CD1c-positive myeloid dendritic cell (primary cell): ENCODE measurements at regions not wholly inside any gene's neighbourhood (a gene's known extent, or its start where the extent isn't known, plus 50 kb on each side); places are given as distances from the start of the nearest gene placed in this dataset.
"Not testable (repeated sequence)": the region's sequence is repeated elsewhere in the genome, so short reads cannot be mapped to it uniquely, and the experiment has no call there.

Experiments
- DNase-seq: peaks from one replicate; pipeline ENCODE4 v3.0.0-alpha.2; 2016; ENCODE audit errors: extremely low spot score

GRCh38 chr16:88148078-88148477 is 196.8 kb downstream of the BANP start:
- DNase-seq = not testable (repeated sequence)

- DNase-seq = not testable (repeated sequence)
Observed at GRCh38 chr16:88148682-88149081, 197.4 kb downstream of the BANP start.

GRCh38 chr16:88149158-88149603 is 197.9 kb downstream of the BANP start:
- not testable (repeated sequence) for DNase-seq

- not testable (repeated sequence) for DNase-seq
Observed at GRCh38 chr16:88149663-88150062, 198.4 kb downstream of the BANP start.

- not testable (repeated sequence) for DNase-seq
Observed at GRCh38 chr16:88150456-88151128, 199.4 kb downstream of the BANP start.

GRCh38 chr16:88151129-88151499 is 199.9 kb downstream of the BANP start:
- not testable (repeated sequence) for DNase-seq

DNA sequence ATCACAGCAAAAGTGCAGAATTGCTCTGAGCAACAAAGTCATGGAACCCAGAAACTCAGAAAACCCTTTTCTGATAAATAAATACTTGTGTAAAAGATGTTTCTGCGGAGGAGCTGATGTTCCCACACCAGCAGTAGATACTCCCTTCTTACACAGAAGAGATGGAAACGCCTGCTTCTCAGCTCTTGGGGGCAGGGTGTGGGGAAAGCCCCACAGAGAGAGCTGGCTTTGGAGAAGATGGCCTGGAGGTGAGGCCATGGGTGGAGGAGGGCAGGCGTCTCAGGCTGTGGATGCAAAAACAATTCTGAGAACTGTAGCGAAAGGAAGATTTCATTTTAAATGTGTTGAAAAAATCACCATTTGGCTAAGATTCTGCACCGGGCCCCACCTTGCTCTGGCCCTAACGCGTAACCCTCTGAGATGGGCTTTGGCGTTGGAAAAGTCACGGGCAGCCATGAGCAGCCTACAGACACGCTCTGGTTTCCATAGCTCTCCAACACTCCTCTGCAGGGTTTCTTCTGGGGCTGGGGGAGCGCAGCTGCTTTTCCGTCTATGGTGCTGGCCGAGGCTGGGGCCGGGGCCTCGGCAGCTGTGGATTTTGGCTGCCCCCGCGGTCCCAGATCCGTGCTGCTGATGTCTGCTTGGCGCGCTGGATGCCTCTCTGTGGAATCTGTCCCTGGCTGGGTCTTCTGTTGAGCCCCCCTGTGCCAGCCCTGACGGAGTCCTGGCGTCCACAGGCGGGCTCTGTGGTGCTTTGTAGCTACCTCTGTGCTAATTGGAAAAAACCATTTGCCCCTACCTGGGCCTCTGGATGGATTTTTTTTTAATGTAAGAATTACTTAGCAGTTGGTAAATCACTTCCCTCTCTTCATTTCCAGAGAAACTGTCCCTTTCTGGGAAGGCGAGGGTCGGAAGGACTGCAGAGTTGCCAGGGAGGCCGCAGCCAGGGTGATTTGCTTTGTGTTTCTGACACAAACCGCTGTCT is 200.9 kb downstream of the BANP start:
- not testable (repeated sequence) for DNase-seq

- DNase-seq = not testable (repeated sequence)
Observed at GRCh38 chr16:88152879-88153278, 201.6 kb downstream of the BANP start.

DNA sequence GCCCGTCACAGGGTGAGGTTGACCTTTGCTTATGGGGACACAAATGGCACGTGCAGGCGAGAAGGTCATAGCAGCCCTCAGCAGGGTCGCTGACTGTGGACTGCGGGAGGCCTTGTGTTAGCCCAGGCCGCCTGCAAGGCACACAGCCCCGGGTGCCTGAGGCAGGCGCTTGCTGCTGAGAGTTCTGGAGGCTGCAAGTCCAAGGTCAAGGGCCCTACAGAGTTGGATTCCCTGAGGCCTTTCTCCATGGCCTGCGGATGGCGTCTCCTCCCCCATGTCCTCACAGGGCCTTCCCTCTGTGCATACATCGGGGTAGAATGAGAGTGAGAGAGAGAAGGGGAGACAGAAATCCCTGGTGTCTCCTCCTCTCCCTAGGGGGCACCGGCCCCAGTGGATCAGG is 202.3 kb downstream of the BANP start:
- not testable (repeated sequence) for DNase-seq

DNA sequence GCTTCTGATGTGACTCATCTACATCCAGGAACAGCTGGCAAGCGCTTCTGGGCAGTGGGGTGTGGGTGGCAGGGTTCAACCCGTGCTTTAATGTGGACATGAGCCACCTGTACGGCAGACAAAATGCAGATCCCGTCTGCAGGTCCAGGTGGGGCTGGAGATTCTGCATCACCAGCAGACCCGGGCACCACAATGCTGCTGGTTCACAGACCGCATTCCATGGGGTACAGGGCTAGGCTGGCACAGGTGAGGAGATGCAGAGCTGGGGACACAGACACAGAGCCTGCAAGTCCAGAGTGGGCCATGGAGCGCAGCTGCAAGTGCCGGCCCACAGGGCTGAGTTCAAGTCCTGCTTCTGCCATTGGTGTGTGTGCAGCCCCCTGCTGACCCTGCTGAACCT is 203.7 kb downstream of the BANP start:
- not testable (repeated sequence) for DNase-seq

GRCh38 chr16:88155681-88156080 is 204.4 kb downstream of the BANP start:
- not testable (repeated sequence) for DNase-seq

DNA sequence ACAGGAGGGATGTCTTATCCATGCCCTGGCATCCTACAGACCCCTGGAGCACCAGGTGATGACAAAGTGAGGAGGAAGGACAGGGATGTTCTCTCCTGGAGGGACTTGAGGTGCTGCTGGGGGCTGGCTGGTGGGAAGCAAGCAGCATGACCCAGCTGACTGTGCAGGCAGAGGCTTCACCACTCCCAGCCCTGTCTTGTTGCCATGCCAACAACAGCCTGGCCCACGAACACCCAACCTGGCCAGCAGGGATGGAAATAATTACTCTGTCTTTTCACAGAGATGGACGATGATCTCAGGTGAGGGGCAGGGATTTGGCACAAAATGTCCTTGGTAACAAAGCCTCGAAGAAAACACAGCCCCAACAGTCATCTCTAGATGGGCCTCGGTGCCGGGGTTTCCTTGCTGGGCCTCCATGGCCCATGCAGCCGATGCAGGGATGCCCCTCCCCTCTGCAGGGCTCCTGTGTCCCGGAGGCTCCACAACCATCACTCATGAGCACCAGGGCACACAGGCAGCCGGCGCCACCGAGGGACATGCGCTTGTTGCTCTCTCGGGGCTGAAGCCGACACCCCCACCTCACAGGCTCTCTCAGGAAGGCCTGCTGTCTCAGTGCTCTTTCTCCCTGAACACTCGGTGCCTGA is 205.5 kb downstream of the BANP start:
- not testable (repeated sequence) for DNase-seq

DNA sequence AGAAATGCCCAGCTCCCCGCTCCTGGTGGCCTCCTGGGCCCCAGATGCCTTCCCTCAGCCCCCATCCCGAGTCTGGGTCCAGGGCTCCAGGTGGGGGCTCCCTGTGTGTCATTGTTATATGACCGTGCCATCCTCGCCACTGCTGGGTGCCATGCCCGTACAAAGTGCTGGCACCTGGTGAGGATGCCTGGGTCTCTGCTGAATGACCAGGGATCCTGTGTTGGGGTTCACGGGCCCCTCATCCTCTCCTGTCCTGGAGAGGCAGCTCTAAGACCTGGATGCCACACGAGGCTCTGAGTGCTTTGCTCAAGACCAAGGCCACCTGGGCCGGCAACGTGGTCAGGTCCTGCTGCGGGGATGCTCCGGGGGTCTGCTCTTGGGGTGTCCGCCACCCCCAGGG is 206.5 kb downstream of the BANP start:
- not testable (repeated sequence) for DNase-seq

- not testable (repeated sequence) for DNase-seq
Observed at GRCh38 chr16:88158256-88159045, 207.2 kb downstream of the BANP start.

DNA sequence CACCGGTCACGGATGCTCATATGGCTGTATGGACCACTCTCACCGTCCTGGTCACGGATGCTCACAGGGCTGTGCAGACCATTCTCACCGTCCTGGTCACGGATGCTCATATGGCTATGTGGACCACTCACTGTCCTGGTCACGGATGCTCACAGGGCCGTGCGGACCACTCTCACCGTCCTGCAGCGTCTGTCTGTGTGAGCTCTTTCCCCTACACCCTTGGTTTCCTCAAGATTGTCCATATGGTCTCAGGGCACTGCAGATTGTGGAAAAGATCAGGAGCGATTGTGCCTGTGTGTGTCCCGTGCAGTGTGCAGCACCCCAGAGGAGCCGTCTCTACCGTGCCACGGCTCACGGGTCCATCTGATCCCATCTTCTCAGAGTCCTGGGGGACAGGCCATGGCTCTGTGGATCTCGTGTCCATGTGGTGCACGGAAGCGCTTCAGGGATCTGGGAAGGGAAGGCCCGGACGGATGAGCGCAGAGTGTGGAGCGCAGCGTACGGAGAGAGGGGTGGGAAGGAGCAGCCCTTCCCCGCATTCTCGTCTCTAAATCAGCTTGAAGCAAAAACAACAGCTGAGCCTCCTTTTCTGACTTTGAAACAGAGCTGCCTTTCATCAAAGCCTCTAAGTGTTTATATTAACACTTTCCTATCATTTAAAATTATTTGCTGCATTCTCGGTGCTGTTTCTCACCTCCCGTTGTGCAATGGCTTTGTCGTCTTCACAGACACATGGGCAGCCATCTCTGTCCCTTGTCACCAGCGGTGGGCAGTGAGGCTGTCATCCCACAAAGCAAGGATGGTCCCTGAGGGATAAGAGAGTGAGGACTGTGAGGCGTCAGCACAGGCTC is 208.0 kb downstream of the BANP start:
- DNase-seq = not testable (repeated sequence)

DNA sequence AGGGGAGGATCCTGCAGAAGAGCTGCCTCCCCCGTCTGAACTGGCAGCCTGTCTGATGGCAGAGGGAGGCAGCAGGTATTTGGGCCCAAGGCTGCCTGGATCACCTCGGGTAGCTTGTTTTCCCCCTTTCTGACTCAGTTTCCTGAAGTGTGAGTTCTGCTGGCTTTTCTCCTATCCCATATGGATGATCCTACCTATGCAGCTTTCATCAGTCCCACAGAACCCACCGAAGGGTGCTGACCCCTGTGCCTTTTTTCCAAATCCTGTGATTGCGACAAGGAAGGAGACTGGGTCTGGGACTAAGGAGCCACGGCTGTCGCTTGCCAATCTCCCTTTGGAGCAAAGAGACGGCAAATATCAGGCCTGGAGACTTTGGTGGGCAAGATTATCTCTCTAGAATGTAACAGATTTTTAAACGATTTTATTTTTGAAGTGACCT is 208.7 kb downstream of the BANP start:
- DNase-seq = not testable (repeated sequence)

- not testable (repeated sequence) for DNase-seq
Observed at GRCh38 chr16:88161191-88161590, 210.0 kb downstream of the BANP start.

DNA sequence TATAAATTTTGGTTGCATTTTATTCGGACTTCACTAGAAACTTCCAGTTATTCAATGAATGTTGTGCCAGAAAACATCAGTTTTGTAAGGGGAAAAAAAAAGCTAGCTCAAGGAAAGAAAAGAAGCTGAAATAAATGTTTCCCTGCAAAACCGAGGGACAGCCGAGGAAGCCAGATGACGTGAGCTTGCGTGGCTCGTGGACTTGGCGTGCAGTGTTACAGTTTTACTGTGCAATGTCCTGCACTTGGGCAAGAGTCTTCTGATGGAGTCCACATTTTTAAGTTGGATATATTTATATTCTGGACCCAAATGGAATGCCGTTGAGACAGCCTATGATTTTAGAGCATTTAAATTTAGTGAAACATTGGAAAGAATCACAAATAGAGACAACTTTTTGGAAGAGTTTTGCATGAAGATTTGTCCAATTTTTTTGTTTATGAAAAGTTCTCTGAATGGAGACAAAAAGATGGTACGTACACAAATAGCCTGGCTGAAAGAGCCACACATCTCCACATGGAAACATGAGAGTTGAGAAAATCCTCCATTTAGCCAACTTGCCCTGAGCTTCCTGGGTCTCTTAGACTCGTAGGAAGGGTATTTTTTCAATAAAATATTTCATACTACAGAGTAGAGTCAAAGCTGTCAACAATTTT is 210.5 kb downstream of the BANP start:
- not testable (repeated sequence) for DNase-seq

DNA sequence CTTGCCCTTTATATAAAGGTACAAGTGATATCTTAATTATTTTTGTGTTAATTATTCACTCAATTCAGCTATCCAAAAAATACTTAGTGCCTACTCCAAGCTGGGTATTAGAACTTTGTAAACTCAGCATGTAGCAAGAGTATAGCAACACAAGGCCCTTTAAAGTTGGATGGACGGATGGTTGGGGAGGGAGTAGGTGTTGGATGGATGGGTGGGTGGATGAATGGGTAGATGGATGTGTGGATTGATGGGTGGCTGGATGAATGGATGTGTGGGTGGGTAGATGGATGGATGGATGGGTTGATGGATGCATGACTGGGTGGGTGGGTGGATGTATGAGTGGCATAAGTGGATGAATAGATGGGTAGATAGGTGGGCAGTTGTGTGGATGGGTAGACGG is 211.5 kb downstream of the BANP start:
- not testable (repeated sequence) for DNase-seq
